ENCODE measurements at regions not wholly inside any gene's neighbourhood (a gene's known extent, or its start where the extent isn't known, plus 50 kb on each side); places are given as distances from the start of the nearest gene placed in this dataset.
"Not testable (repeated sequence)": the region's sequence is repeated elsewhere in the genome, so short reads cannot be mapped to it uniquely, and the experiment has no call there.

GRCh38 chr12:125860672-125861288 lies 795.5 kb downstream of the AACS start:
- no peak overlapping the region for H3K4me3 ChIP-seq (ENCODE audit: low read depth, low read length)
- no peak for DNase-seq (ENCODE audit: low read depth)

GRCh38 chr12:125861299-125862281 lies 796.4 kb downstream of the AACS start:
- H3K4me3 ChIP-seq (ENCODE audit: low read depth, low read length): no peak overlapping the region
- DNase-seq (ENCODE audit: low read depth): no peak
- no peak for TF ChIP-seq POLR2A (IDR thresholded peaks at IDR 0.05; ENCODE audit: extremely low read depth, insufficient read length)
- TF ChIP-seq MAX (IDR thresholded peaks at IDR 0.05; ENCODE audit: low read depth, low read length): no peak

More at GRCh38 chr12:125860672-125861288, 795.5 kb downstream of the AACS start:
- TF ChIP-seq MYC (IDR thresholded peaks at IDR 0.05; ENCODE audit: low read depth, low read length): no peak
- no peak for TF ChIP-seq MAX (IDR thresholded peaks at IDR 0.05; ENCODE audit: low read depth, low read length)
- TF ChIP-seq CTCF (IDR thresholded peaks at IDR 0.05; ENCODE audit: low read depth, low read length): no peak
- TF ChIP-seq POLR2A (IDR thresholded peaks at IDR 0.05; ENCODE audit: extremely low read depth, insufficient read length): no peak

GRCh38 chr12:125865236-125865635 lies 800.0 kb downstream of the AACS start:
- H3K4me3 ChIP-seq (ENCODE audit: low read depth, low read length); DNase-seq (ENCODE audit: low read depth): not testable (repeated sequence)

- TF ChIP-seq MAX (IDR thresholded peaks at IDR 0.05; ENCODE audit: low read depth, low read length) (no peak), POLR2A (IDR thresholded peaks at IDR 0.05; ENCODE audit: extremely low read depth, insufficient read length) (no peak), CTCF (IDR thresholded peaks at IDR 0.05; ENCODE audit: low read depth, low read length) (no peak), MYC (IDR thresholded peaks at IDR 0.05; ENCODE audit: low read depth, low read length) (no peak)
Measured at GRCh38 chr12:125871811-125872594, 806.8 kb downstream of the AACS start.

GRCh38 chr12:125873016-125873415 lies 807.8 kb downstream of the AACS start:
- no peak for DNase-seq (ENCODE audit: low read depth)
- no peak overlapping the region for H3K4me3 ChIP-seq (ENCODE audit: low read depth, low read length)
- no peak for TF ChIP-seq POLR2A (IDR thresholded peaks at IDR 0.05; ENCODE audit: extremely low read depth, insufficient read length)
- no peak for TF ChIP-seq CTCF (IDR thresholded peaks at IDR 0.05; ENCODE audit: low read depth, low read length)
- TF ChIP-seq MYC (IDR thresholded peaks at IDR 0.05; ENCODE audit: low read depth, low read length): no peak
- TF ChIP-seq MAX (IDR thresholded peaks at IDR 0.05; ENCODE audit: low read depth, low read length): no peak

More at GRCh38 chr12:125871811-125872594, 806.8 kb downstream of the AACS start:
- no peak for DNase-seq (ENCODE audit: low read depth)
- no peak overlapping the region for H3K4me3 ChIP-seq (ENCODE audit: low read depth, low read length)

GRCh38 chr12:125878483-125878882 lies 813.2 kb downstream of the AACS start:
- no peak for TF ChIP-seq POLR2A (IDR thresholded peaks at IDR 0.05; ENCODE audit: extremely low read depth, insufficient read length)
- TF ChIP-seq CTCF (IDR thresholded peaks at IDR 0.05; ENCODE audit: low read depth, low read length): no peak
- TF ChIP-seq MYC (IDR thresholded peaks at IDR 0.05; ENCODE audit: low read depth, low read length): no peak
- TF ChIP-seq MAX (IDR thresholded peaks at IDR 0.05; ENCODE audit: low read depth, low read length): no peak
- no peak overlapping the region for H3K4me3 ChIP-seq (ENCODE audit: low read depth, low read length)
- DNase-seq (ENCODE audit: low read depth): no peak
